ENCODE measurements at regions not wholly inside any gene's neighbourhood (a gene's known extent, or its start where the extent isn't known, plus 50 kb on each side); places are given as distances from the start of the nearest gene placed in this dataset.

GRCh38 chr1:234745276-234745675, 135.3 kb upstream of the IRF2BP2 start:
- TF ChIP-seq, protein P1, sequence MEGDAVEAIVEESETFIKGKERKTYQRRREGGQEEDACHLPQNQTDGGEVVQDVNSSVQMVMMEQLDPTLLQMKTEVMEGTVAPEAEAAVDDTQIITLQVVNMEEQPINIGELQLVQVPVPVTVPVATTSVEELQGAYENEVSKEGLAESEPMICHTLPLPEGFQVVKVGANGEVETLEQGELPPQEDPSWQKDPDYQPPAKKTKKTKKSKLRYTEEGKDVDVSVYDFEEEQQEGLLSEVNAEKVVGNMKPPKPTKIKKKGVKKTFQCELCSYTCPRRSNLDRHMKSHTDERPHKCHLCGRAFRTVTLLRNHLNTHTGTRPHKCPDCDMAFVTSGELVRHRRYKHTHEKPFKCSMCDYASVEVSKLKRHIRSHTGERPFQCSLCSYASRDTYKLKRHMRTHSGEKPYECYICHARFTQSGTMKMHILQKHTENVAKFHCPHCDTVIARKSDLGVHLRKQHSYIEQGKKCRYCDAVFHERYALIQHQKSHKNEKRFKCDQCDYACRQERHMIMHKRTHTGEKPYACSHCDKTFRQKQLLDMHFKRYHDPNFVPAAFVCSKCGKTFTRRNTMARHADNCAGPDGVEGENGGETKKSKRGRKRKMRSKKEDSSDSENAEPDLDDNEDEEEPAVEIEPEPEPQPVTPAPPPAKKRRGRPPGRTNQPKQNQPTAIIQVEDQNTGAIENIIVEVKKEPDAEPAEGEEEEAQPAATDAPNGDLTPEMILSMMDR (IDR thresholded peaks at IDR 0.05): no peak
- no peak for TF ChIP-seq POLR2A (IDR thresholded peaks at IDR 0.05)
